NCI-H2171 treated with DMSO at 0.1 percent for 48 hours (cell line): ENCODE measurements at regions not wholly inside any gene's neighbourhood (a gene's known extent, or its start where the extent isn't known, plus 50 kb on each side); places are given as distances from the start of the nearest gene placed in this dataset.
A peak's percentile ranks its signal among the peaks of the same experiment; 100 is the strongest.

ENCODE experiments used
- DNase-seq: peaks from one replicate; lab custom pipeline; 2025; lab: John Stamatoyannopoulos, UW

- no peak for DNase-seq
These were observed 594.9 kb upstream of the ID2 start for GRCh38 chr2:8086796-8087479.

DNA sequence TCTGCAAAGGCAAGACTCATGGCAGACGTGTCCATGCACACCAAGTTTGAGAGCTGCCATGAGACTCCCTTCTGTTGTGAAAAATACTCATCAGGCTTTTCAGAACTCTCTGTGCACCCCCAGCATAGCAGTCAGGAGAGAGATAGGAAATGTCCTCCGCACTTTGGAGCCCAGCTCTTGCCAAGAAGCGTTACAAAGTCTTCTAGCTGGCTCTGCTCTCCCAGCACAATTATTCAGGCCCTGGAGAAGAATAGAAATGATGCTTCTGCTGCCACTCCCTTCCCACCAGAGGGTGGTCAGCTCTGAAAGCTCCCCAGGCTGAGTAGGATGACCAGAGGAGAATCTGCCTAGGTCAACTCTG lies 594.4 kb upstream of the ID2 start:
- no peak for DNase-seq

GRCh38 chr2:8088810-8089209 lies 593.0 kb upstream of the ID2 start:
- no peak for DNase-seq

- no peak for DNase-seq
These were observed 592.3 kb upstream of the ID2 start for GRCh38 chr2:8089596-8089995.

- DNase-seq = peak; percentile 86
These were observed 590.8 kb upstream of the ID2 start for GRCh38 chr2:8090748-8091700.

DNA sequence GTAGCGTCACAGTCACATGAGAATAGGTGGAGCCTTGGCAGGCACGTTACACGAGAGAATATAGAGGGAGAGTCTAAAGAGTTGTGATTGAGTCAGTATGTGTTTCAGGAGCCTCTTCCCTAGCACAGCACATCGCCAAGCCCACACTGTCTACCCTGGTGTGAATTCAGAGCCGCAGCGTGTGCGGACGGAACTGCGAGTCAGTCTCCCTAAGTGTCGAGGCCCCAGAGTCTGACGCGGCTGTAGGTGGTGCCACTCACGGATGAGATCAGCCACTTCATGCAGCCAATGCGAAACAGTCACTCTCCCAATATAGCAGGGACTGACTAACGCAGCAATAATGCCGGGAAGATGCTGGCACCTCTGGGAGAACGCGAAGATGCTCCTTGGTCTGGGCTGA lies 587.3 kb upstream of the ID2 start:
- no peak for DNase-seq

- no peak for DNase-seq
These were observed 585.9 kb upstream of the ID2 start for GRCh38 chr2:8095978-8096377.

- DNase-seq = no peak
These were observed 585.4 kb upstream of the ID2 start for GRCh38 chr2:8096484-8096883.

DNA sequence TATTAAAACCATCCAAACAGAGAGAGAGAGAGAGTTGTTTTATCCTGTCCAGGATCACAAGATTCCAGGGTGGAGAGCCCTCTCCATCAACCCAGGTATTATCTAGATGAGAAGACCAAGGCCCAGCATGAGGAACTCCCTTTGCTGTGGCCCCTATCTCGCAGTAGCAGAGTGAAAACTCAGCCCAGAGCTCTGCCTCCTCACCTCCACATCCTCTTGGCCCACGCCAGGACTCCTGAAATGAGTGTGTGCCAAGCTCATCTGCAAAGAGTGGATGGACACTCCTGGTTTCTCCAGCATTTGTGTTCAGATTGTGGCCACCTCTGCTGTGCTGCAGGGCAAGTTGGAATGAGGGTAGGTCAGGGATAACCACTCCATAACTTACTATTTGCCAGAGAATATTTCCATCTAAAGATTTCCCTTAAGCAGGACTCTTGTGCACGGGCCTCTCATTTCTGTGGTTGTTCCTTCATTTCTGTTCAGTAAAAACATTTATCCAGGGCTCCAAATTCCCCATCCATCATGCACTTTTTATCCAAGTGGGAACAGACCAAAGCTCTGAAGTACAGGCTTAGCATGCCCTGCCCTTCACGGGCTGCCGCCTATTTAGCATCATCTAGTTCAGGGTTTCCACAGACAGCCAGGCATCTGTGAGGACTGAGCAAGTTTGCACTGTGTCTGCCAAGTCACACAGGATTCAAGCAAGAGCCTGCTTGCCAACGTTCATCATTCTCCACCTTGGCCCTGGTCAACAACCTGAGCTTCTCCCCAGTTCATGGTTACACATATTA lies 583.2 kb upstream of the ID2 start:
- DNase-seq = no peak

DNA sequence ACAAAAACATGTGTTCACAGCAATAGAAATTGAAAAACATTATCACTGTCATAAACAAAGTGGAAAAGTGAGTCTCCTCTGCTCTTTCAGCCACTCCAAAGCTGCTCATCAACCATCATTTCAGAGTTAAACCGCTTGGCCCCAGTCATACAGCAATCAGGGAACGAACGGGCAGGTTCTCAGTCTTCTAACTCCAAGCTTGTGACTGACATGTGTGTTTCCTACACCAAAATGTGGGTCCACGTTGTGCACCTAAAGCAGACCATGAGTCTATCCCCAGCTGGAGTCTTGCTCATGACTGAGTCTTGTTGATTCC lies 582.6 kb upstream of the ID2 start:
- DNase-seq = no peak

GRCh38 chr2:8101614-8102277 lies 580.1 kb upstream of the ID2 start:
- no peak for DNase-seq

DNA sequence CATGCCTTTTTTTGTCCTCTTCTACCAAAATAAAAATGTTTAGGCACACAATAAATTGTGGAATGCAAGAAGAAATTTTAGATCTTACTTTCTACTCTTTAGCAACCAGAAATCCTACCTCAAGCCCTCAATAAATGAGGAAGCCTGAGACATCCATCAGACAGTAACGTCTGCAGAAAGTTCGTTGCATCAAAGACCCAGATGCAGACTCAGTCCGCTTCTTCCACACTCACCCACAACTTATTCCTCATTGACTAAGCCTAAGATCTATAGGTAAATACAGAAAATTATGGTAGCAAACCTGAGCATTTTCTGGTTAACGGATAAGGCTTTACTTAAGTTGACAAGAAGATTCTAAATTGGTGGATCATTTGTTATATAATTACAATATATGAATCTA lies 579.4 kb upstream of the ID2 start:
- no peak for DNase-seq

GRCh38 chr2:8103085-8103708 lies 578.7 kb upstream of the ID2 start:
- no peak for DNase-seq

DNA sequence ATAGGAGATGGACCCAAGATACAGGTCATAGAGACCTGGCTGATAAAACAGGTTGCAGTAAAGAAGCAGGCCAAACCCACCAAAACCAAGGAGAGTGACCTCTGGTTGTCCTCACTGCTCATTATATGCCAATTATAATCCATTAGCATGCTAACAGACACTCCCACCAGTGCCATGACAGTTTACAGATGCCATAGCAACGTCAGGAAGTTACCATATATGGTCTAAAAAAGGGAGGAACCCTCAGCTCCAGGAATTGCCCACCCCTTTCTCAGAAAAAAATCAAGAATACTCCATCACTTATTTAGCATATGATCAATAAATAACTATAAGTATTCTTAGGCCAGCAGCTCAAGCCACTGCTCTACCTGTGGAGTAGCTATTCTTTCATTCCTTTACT lies 574.7 kb upstream of the ID2 start:
- DNase-seq = no peak

DNA sequence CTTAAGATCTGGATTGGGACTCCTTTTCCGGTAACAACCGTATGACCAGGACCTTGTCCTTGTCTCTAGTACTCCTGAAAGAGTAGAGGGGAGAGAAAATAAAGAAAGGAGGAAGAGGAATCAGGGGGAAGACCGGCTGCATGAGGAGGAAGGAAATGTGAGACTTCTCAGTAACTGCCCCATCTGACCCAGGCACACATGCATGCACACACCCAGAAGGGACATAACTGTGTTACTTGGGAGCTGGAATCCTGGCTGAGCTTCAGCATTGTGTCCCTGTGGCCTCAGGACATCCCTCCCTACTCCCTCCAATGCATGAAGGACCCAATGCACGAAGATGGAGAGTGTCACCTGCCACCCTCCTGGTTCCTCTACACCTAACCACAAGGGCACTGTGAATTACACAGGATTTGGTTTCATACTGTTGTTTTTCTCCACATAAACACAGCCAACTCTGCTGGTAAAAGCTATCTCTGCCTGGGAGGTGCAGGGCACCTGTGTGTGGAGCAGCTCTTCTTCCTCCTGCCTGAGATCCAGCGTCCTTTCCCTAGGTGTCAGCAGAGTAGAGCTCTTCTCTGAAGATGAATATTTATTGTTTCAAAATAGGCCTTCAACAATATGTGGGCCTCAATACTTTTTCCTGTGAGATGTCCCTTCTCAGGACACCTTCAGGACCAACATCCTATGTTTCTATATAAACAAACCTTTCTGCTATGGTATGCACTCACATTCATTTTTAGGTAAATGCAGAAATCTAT lies 574.1 kb upstream of the ID2 start:
- DNase-seq = no peak

- no peak for DNase-seq
These were observed 571.1 kb upstream of the ID2 start for GRCh38 chr2:8110716-8111115.

- no peak for DNase-seq
These were observed 570.7 kb upstream of the ID2 start for GRCh38 chr2:8111193-8111592.

- DNase-seq = no peak
These were observed 566.4 kb upstream of the ID2 start for GRCh38 chr2:8115456-8115855.

DNA sequence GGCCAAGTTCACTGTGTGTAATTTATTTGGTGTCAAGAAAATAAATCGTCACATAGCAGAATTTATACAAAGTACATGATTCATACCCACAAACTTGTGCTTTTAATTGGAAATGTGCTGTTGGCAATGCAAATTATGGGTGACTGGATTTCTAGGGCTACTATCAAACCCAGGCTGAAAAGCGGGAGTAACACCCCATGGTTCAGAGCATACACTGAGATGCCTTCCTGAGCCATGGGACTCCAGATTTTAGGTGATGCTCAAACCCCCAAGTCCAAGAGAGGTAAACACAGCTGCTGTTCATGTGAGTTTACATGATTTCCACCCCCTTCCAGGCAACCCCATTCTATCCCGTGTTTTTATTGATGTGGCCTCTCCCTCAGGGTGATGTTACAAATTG lies 565.9 kb upstream of the ID2 start:
- no peak for DNase-seq

DNA sequence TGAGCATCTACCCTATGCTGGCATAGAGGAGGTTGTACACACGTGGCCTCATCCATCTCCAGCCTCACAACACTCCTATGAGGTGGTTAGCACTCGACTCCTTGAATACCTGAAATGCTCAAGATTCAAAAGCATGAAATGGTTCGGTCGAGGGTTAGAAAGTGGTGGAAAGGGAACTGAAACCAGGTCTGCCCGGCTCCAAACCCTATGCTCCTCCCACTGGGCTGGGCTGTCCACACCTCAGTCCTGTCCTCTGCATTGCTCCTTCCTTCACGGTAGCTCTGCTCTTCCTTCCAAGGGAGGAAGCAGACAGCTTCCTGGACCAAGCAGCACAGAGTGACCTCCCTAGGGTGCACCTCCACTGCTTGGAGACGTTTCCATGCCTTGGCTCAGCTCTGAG lies 565.2 kb upstream of the ID2 start:
- no peak for DNase-seq
